ENCODE measurements at regions not wholly inside any gene's neighbourhood (a gene's known extent, or its start where the extent isn't known, plus 50 kb on each side); places are given as distances from the start of the nearest gene placed in this dataset.

- no peak overlapping the region for H3K4me3 ChIP-seq (replicated peaks in 1 of 3; ENCODE audit: insufficient read depth in 1 of 3, low read depth in 1 of 3, low read length in 3 of 3)
- no peaks in the 10 kb centered on the region for H3K9me3 ChIP-seq (replicated peaks; ENCODE audit: control insufficient read depth, insufficient read depth, low read length)
- DNase-seq (ENCODE audit: low read depth, low spot score) (no peak), FAIRE-seq (no peak)
- H3K9ac ChIP-seq (replicated peaks; ENCODE audit: extremely low read depth, insufficient read depth, low read length): no peak overlapping the region
- CTCF ChIA-PET: interaction anchor here (1.4 kb wide), 2 partner anchors 33 to 182 kb away, joined by 3 read pairs; partner anchors contain the start of genes ODR4 and TPR
- no peak overlapping the region for H3K27ac ChIP-seq (ENCODE audit: insufficient read depth, low read depth, low read length)
- dilution Hi-C loops (cut with MboI; ENCODE audit: extremely low pct_ligation_motif_present, low sequenced_read_pairs): no loop called here
- BruUV-seq (replicated peaks): no TSS peak
- H3K4me2 ChIP-seq (ENCODE audit: insufficient read depth, low read length): no peak overlapping the region
- no peaks in the 10 kb centered on the region for H3K27me3 ChIP-seq (ENCODE audit: control insufficient read depth in 2 of 2, insufficient read depth in 2 of 2, low read length in 2 of 2)
- no peaks in the 10 kb centered on the region for H3K79me2 ChIP-seq (ENCODE audit: control insufficient read depth, insufficient read depth, low read length)
- POLR2A ChIA-PET: no interaction called here
- H4K20me1 ChIP-seq (replicated peaks; ENCODE audit: control insufficient read depth, extremely low read depth, insufficient read depth, low read length): no peaks in the 10 kb centered on the region
- intact Hi-C loops (cut with micrococcal nuclease): no loop called here
- TF ChIP-seq MAX (IDR thresholded peaks at IDR 0.05; ENCODE audit: insufficient read depth, insufficient read length): no peak
- no peak for TF ChIP-seq EZH2 (IDR thresholded peaks at IDR 0.05; ENCODE audit: borderline replicate concordance, low read depth, low read length, severe bottlenecking)
- TF ChIP-seq FOS (IDR thresholded peaks at IDR 0.05; ENCODE audit: borderline replicate concordance, insufficient read depth, low read length): no peak
- no peak for TF ChIP-seq CTCF (IDR thresholded peaks at IDR 0.05; ENCODE audit: extremely low read depth in 1 of 2, insufficient read depth in 1 of 2, low read depth in 1 of 2, low read length in 2 of 2)
- TF ChIP-seq JUN (IDR thresholded peaks at IDR 0.05; ENCODE audit: borderline replicate concordance, insufficient read depth, insufficient read length, low read depth): no peak
- no peak for TF ChIP-seq POLR2AphosphoS5 (IDR thresholded peaks at IDR 0.05; ENCODE audit: insufficient read depth, low read depth, low read length)
- no peak for TF ChIP-seq POLR2A (IDR thresholded peaks at IDR 0.05; ENCODE audit: low read depth, low read length)
- TF ChIP-seq GATA2 (IDR thresholded peaks at IDR 0.05; ENCODE audit: insufficient read depth, insufficient read length, low read depth, low read length): no peak
- no peak for TF ChIP-seq MYC (IDR thresholded peaks at IDR 0.05; ENCODE audit: low read depth, low read length)
- no peak overlapping the region for H2AFZ ChIP-seq (ENCODE audit: low read depth, low read length)
- H3K9me1 ChIP-seq (replicated peaks; ENCODE audit: control insufficient read depth, extremely low read depth, insufficient read depth, low read length): no peaks in the 10 kb centered on the region
- no peaks in the 10 kb centered on the region for H3K4me1 ChIP-seq (ENCODE audit: control insufficient read depth, extremely low read depth, insufficient read depth, low read length)
- no peaks in the 10 kb centered on the region for H3K36me3 ChIP-seq (ENCODE audit: control insufficient read depth in 2 of 2, extremely low read depth in 1 of 2, insufficient read depth in 2 of 2, low read length in 2 of 2)
Measured at GRCh38 chr1:186557147-186557777, 96.3 kb upstream of the PDC start.
